Calu3 (cell line): ENCODE measurements at regions not wholly inside any gene's neighbourhood (a gene's known extent, or its start where the extent isn't known, plus 50 kb on each side); places are given as distances from the start of the nearest gene placed in this dataset.

ENCODE experiments used
- BruUV-seq: library from RNA; stranded (reverse); fragments of 400-500 nt; replicated peaks from 2 replicates; lab custom pipeline; 2021; lab: Mats Ljungman, UMichigan
- CTCF ChIA-PET: fragments of 300-600 bp; sonication (Branson Sonifier 250); formaldehyde crosslinking; loops from one replicate; lab custom pipeline; 2022; ENCODE audit warnings: antibody characterized with exemption; lab: Charles Lee
- DNase-seq: peaks from one replicate; pipeline ENCODE4 v3.0.0; 2022
- H3K27ac Mint-ChIP-seq: one replicate; pipeline ENCODE4 v1.8.0; 2022; ENCODE audit warnings: mixed read lengths; ENCODE audit not compliant: unreplicated experiment
- H3K27me3 Mint-ChIP-seq: one replicate; pipeline ENCODE4 v1.8.0; 2022; ENCODE audit warnings: mixed read lengths; ENCODE audit not compliant: unreplicated experiment
- H3K36me3 Mint-ChIP-seq: one replicate; pipeline ENCODE4 v1.8.0; 2022; ENCODE audit warnings: mild to moderate bottlenecking, moderate library complexity, mixed read lengths; ENCODE audit not compliant: insufficient read depth, unreplicated experiment
- H3K4me1 Mint-ChIP-seq: one replicate; pipeline ENCODE4 v1.8.0; 2022; ENCODE audit warnings: mild to moderate bottlenecking, low read depth, mixed read lengths; ENCODE audit not compliant: unreplicated experiment
- H3K4me3 Mint-ChIP-seq: one replicate; pipeline ENCODE4 v1.8.0; 2022; ENCODE audit warnings: mild to moderate bottlenecking, low read depth, moderate library complexity, mixed read lengths; ENCODE audit not compliant: unreplicated experiment
- H3K9me3 Mint-ChIP-seq: one replicate; pipeline ENCODE4 v1.8.0; 2022; ENCODE audit warnings: low read depth, mixed read lengths; ENCODE audit not compliant: unreplicated experiment
- intact Hi-C: fragments of 100-400 bp; cut with micrococcal nuclease; formaldehyde crosslinking; loops from one replicate; pipeline ENCODE4 v1.10.0; 2022; ENCODE audit not compliant: unreplicated experiment
- TF ChIP-seq, protein P1 (sequence below): fragments of 200-600 bp; IDR thresholded peaks from one replicate; pipeline ENCODE4 v1.8.0; 2022; ENCODE audit warnings: antibody characterized with exemption; ENCODE audit not compliant: unreplicated experiment

DNA sequence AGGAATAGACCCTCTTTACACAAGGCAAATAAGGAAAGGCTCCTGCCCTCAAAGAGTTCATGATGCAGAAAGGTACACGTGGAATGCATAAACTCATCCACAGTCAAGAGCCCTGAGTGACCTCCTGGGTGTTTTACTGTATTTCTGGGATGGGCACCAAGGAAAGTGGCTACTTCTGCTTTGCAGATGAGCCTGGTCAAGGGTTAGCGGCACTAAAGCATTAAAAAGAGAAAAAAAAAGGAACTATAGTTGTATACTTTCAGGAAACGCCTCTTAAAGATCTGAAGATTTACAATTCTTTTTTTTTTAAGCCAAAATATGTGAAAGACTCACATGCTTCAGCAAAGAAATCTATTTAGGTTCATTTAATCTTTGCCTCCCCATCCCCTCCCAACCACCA is 366.2 kb upstream of the PDE4D start:
- CTCF ChIA-PET = no interaction called here
- intact Hi-C loops = no loop called here
- TF ChIP-seq, protein P1, sequence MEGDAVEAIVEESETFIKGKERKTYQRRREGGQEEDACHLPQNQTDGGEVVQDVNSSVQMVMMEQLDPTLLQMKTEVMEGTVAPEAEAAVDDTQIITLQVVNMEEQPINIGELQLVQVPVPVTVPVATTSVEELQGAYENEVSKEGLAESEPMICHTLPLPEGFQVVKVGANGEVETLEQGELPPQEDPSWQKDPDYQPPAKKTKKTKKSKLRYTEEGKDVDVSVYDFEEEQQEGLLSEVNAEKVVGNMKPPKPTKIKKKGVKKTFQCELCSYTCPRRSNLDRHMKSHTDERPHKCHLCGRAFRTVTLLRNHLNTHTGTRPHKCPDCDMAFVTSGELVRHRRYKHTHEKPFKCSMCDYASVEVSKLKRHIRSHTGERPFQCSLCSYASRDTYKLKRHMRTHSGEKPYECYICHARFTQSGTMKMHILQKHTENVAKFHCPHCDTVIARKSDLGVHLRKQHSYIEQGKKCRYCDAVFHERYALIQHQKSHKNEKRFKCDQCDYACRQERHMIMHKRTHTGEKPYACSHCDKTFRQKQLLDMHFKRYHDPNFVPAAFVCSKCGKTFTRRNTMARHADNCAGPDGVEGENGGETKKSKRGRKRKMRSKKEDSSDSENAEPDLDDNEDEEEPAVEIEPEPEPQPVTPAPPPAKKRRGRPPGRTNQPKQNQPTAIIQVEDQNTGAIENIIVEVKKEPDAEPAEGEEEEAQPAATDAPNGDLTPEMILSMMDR = no peak
- H3K4me3 Mint-ChIP-seq = no peak overlapping the region
- no peaks in the 10 kb centered on the region for H3K4me1 Mint-ChIP-seq
- H3K27me3 Mint-ChIP-seq = peaks cover 16% of the 10 kb centered on the region
- no peaks in the 10 kb centered on the region for H3K36me3 Mint-ChIP-seq
- no peak overlapping the region for H3K27ac Mint-ChIP-seq
- DNase-seq = no peak
- no TSS peak for BruUV-seq
- no peaks in the 10 kb centered on the region for H3K9me3 Mint-ChIP-seq

DNA sequence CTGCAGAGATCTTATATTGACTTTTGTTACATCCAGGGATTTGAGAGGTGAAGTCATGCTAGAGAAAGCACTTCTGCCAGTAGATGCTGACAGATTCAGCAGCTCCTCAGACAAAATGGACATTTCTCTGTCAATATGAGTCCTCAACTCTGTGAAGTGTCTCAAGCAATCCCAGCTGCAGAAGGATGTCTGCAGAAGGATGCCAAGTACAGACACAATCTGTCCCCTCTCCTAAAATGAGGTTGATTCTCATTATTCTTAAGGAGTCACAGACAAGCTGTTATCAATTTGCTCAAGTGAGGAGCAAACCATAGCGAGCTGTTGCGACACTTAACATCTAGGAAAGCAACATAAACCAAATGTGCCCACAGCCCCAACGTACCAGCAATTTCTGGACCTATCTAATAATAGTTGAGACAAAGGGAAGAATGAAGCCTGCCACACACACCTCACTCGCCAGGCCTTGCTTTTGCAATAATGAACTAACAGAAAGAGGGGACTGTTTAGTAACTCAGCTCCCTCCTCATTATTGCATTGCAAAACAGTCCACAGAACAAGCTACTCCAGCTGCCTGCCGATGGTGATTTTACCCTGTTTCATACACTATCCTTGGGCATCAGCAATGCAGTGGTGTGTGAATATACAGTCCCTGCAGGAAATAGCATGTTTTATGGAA is 364.2 kb upstream of the PDE4D start:
- CTCF ChIA-PET = no interaction called here
- TF ChIP-seq, protein P1 = no peak
- no peak for DNase-seq
- Mint-ChIP-seq H3K36me3 (no peaks in the 10 kb centered on the region), H3K27me3 (peaks cover 16% of the 10 kb centered on the region), H3K4me3 (no peak overlapping the region), H3K4me1 (no peaks in the 10 kb centered on the region), H3K9me3 (no peaks in the 10 kb centered on the region), H3K27ac (no peak overlapping the region)
- intact Hi-C loops = no loop called here
- no TSS peak for BruUV-seq

DNA sequence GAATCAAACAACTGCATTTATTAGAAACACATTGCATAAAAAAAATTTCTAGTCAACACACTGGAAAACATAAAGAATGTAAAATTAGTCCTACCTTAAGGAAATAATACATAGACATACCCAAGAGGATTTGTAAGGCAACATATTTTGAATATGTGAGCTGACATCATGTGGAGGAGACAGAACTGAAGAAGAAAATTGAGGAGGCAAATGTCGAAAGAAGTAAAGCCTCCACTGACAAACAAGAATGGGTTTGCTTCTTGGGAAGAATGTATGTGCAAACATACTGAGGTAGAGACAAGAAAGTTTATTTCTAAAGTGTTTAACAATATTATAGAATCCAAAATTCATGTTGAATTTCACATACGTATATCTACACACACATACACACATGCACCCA is 363.0 kb upstream of the PDE4D start:
- peaks cover 8% of the 10 kb centered on the region for H3K27me3 Mint-ChIP-seq
- CTCF ChIA-PET = no interaction called here

DNA sequence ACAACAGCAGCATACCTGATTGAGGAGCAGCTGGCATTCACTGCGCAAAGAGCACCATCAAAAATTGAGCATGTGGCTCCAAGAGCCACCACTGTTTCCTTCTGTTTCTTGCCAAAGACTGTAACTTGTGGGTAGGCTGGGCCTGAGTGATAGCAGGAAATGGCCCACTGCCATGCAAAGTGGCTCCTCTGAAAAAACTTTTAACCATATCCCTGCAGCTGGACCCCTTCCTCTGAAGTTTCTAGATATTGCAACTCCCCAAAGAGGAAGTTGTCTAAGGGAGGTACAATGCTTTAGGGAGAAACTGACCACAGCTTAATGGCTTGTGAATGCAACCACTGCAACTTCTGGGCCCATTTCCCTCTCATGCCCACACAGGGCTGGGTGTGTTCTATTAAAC is 355.4 kb upstream of the PDE4D start:
- H3K27me3 Mint-ChIP-seq = peaks cover 25% of the 10 kb centered on the region
- H3K4me3 Mint-ChIP-seq = no peak overlapping the region
- H3K9me3 Mint-ChIP-seq = no peaks in the 10 kb centered on the region
- intact Hi-C loops = no loop called here
- no peak for DNase-seq
- CTCF ChIA-PET = no interaction called here
- H3K4me1 Mint-ChIP-seq = no peaks in the 10 kb centered on the region
- BruUV-seq = no TSS peak
- H3K27ac Mint-ChIP-seq = no peak overlapping the region
- TF ChIP-seq, protein P1 = no peak
- H3K36me3 Mint-ChIP-seq = no peaks in the 10 kb centered on the region

More for the DNA sequence above, 363.0 kb upstream of the PDE4D start:
- no peaks in the 10 kb centered on the region for H3K4me1 Mint-ChIP-seq
- H3K4me3 Mint-ChIP-seq = no peak overlapping the region
- no peak overlapping the region for H3K27ac Mint-ChIP-seq
- no peaks in the 10 kb centered on the region for H3K36me3 Mint-ChIP-seq
- intact Hi-C loops = no loop called here
- BruUV-seq = no TSS peak
- no peaks in the 10 kb centered on the region for H3K9me3 Mint-ChIP-seq
- TF ChIP-seq, protein P1 = no peak
- no peak for DNase-seq
